ENCODE measurements at regions not wholly inside any gene's neighbourhood (a gene's known extent, or its start where the extent isn't known, plus 50 kb on each side); places are given as distances from the start of the nearest gene placed in this dataset.

- no peak for DNase-seq (ENCODE audit: low read depth)
- TF ChIP-seq CTCF (IDR thresholded peaks at IDR 0.05; ENCODE audit: insufficient read depth, low read length, poor library complexity, severe bottlenecking) = no peak
- no peaks in the 10 kb centered on the region for H3K27me3 ChIP-seq (ENCODE audit: control insufficient read depth, insufficient read depth, low read length)
- no peaks in the 10 kb centered on the region for H3K36me3 ChIP-seq (ENCODE audit: control insufficient read depth, insufficient read depth, low read length)
- no peak overlapping the region for H3K4me3 ChIP-seq (ENCODE audit: low read depth, low read length)
These were observed 846.4 kb downstream of the DCDC2C start for GRCh38 chr2:4549666-4550210.

GRCh38 chr2:4551691-4552474, 848.5 kb downstream of the DCDC2C start:
- no peak for DNase-seq (ENCODE audit: low read depth)
- H3K36me3 ChIP-seq (ENCODE audit: control insufficient read depth, insufficient read depth, low read length) = no peaks in the 10 kb centered on the region
- H3K4me3 ChIP-seq (ENCODE audit: low read depth, low read length) = no peak overlapping the region
- no peak for TF ChIP-seq CTCF (IDR thresholded peaks at IDR 0.05; ENCODE audit: insufficient read depth, low read length, poor library complexity, severe bottlenecking)
- H3K27me3 ChIP-seq (ENCODE audit: control insufficient read depth, insufficient read depth, low read length) = no peaks in the 10 kb centered on the region

- H3K27me3 ChIP-seq (ENCODE audit: control insufficient read depth, insufficient read depth, low read length) = no peaks in the 10 kb centered on the region
- no peak overlapping the region for H3K4me3 ChIP-seq (ENCODE audit: low read depth, low read length)
- no peak for TF ChIP-seq CTCF (IDR thresholded peaks at IDR 0.05; ENCODE audit: insufficient read depth, low read length, poor library complexity, severe bottlenecking)
- DNase-seq (ENCODE audit: low read depth) = no peak
- no peaks in the 10 kb centered on the region for H3K36me3 ChIP-seq (ENCODE audit: control insufficient read depth, insufficient read depth, low read length)
These were observed 849.9 kb downstream of the DCDC2C start for GRCh38 chr2:4553241-4553640.

GRCh38 chr2:4556135-4556896, 852.9 kb downstream of the DCDC2C start:
- H3K36me3 ChIP-seq (ENCODE audit: control insufficient read depth, insufficient read depth, low read length) = no peaks in the 10 kb centered on the region
- no peaks in the 10 kb centered on the region for H3K27me3 ChIP-seq (ENCODE audit: control insufficient read depth, insufficient read depth, low read length)
- peak; percentile 35 for DNase-seq (ENCODE audit: low read depth)
- no peak for TF ChIP-seq CTCF (IDR thresholded peaks at IDR 0.05; ENCODE audit: insufficient read depth, low read length, poor library complexity, severe bottlenecking)
- no peak overlapping the region for H3K4me3 ChIP-seq (ENCODE audit: low read depth, low read length)

- Histone ChIP-seq H3K36me3 (ENCODE audit: control insufficient read depth, insufficient read depth, low read length) (no peaks in the 10 kb centered on the region), H3K4me3 (ENCODE audit: low read depth, low read length) (no peak overlapping the region), H3K27me3 (ENCODE audit: control insufficient read depth, insufficient read depth, low read length) (no peaks in the 10 kb centered on the region)
- no peak for DNase-seq (ENCODE audit: low read depth)
- TF ChIP-seq CTCF (IDR thresholded peaks at IDR 0.05; ENCODE audit: insufficient read depth, low read length, poor library complexity, severe bottlenecking) = no peak
These were observed 857.8 kb downstream of the DCDC2C start for GRCh38 chr2:4561196-4561595.
